Body of pancreas (tissue), 4 donors: ENCODE measurements at regions not wholly inside any gene's neighbourhood (a gene's known extent, or its start where the extent isn't known, plus 50 kb on each side); places are given as distances from the start of the nearest gene placed in this dataset.

Experiments
- ATAC-seq: fragments of 150-250 bp; one replicate; pipeline ENCODE4 v1.9.1; 2016
- DNase-seq, 4 donors: peaks; one replicate each; pipeline ENCODE4 v3.0.0-alpha.2; 2019
- H3K27ac ChIP-seq, 4 donors: fragments of 200-600 bp; sonication (generic); 1 replicate in 3 of 4; 2 replicates in 1 of 4; pipeline versions ENCODE4 v1.5.1 to v1.6.1; 2016 to 2019; ENCODE audit warnings: mild to moderate bottlenecking in 1 of 4, mixed read lengths in 1 of 4, moderate library complexity in 1 of 4
- H3K27me3 ChIP-seq, 2 donors: fragments of 200-600 bp; sonication (generic); one replicate each; pipeline ENCODE4 v1.6.0; 2016; ENCODE audit warnings: mild to moderate bottlenecking in 1 of 2
- H3K36me3 ChIP-seq, 2 donors: fragments of 200-600 bp; sonication (generic); replicated peaks in 1 of 2; 2 replicates each; pipeline ENCODE4 v1.5.1; 2016; ENCODE audit warnings: low read depth in 2 of 2; ENCODE audit not compliant: insufficient read depth in 1 of 2
- H3K4me1 ChIP-seq: fragments of 200-600 bp; sonication (generic); one replicate; pipeline ENCODE4 v1.6.0; 2016
- H3K4me3 ChIP-seq, 2 donors: fragments of 200-600 bp; sonication (generic); 1 replicate in 1 of 2; 2 replicates in 1 of 2; pipeline ENCODE4 v1.5.1; 2016 to 2019
- H3K9me3 ChIP-seq, 3 donors: fragments of 200-600 bp; sonication (generic); 1 replicate in 2 of 3; 2 replicates in 1 of 3; pipeline ENCODE4 v1.5.1; 2016
- POLR2A ChIP-seq, 3 donors: fragments of 450-650 bp; IDR thresholded peaks; one replicate each; pipeline ENCODE4 v1.6.1; 2016; ENCODE audit warnings: antibody characterized with exemption in 3 of 3, mild to moderate bottlenecking in 2 of 3
- WGBS, 2 donors: methylation state at CpG; one replicate each; pipeline ENCODE4 v1.1.5; 2017; 5-methylcytosine and 5-hydroxymethylcytosine counted together
- intact Hi-C: fragments of 100-400 bp; cut with DNase I; formaldehyde crosslinking; loops from one replicate; pipeline ENCODE4 v1.15.1; 2023
- TF ChIP-seq, protein P1 (sequence below), 7 experiments: fragments of 450-650 bp in 4 of 7; fragments of 200-600 bp in 3 of 7; sonication (generic) in 3 of 7; IDR thresholded peaks; one replicate each; pipeline ENCODE4 v1.5.1; 2016 to 2019; ENCODE audit warnings: antibody characterized with exemption in 7 of 7

- Histone ChIP-seq H3K27me3 (no peaks in the 10 kb centered on the region), H3K4me1 (no peaks in the 10 kb centered on the region), H3K36me3 (no peaks in the 10 kb centered on the region), H3K9me3 (no peaks in the 10 kb centered on the region), H3K27ac (no peak overlapping the region), H3K4me3 (no peak overlapping the region)
- no peak for ATAC-seq
- TF ChIP-seq, protein P1, sequence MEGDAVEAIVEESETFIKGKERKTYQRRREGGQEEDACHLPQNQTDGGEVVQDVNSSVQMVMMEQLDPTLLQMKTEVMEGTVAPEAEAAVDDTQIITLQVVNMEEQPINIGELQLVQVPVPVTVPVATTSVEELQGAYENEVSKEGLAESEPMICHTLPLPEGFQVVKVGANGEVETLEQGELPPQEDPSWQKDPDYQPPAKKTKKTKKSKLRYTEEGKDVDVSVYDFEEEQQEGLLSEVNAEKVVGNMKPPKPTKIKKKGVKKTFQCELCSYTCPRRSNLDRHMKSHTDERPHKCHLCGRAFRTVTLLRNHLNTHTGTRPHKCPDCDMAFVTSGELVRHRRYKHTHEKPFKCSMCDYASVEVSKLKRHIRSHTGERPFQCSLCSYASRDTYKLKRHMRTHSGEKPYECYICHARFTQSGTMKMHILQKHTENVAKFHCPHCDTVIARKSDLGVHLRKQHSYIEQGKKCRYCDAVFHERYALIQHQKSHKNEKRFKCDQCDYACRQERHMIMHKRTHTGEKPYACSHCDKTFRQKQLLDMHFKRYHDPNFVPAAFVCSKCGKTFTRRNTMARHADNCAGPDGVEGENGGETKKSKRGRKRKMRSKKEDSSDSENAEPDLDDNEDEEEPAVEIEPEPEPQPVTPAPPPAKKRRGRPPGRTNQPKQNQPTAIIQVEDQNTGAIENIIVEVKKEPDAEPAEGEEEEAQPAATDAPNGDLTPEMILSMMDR (IDR thresholded peaks at IDR 0.05): no peak
- TF ChIP-seq POLR2A (IDR thresholded peaks at IDR 0.05): no peak
- 65 to 72% methylated on average over 3 of the region's 3 CpGs for WGBS, 2 donors
- intact Hi-C loops: no loop called here
- no peak for DNase-seq
Measured at GRCh38 chr2:235286622-235287374, 207.0 kb upstream of the AGAP1 start.

GRCh38 chr2:235287375-235287733 lies 206.5 kb upstream of the AGAP1 start:
- Histone ChIP-seq H3K27ac (no peak overlapping the region), H3K4me3 (no peak overlapping the region), H3K9me3 (no peaks in the 10 kb centered on the region), H3K27me3 (no peaks in the 10 kb centered on the region), H3K4me1 (no peaks in the 10 kb centered on the region), H3K36me3 (no peaks in the 10 kb centered on the region)
- intact Hi-C loops: no loop called here
- WGBS, 2 donors: 69 to 72% methylated on average over 6 of the region's 6 CpGs
- DNase-seq: no peak
- no peak for ATAC-seq
- TF ChIP-seq, protein P1 (IDR thresholded peaks at IDR 0.05): no peak
- no peak for TF ChIP-seq POLR2A (IDR thresholded peaks at IDR 0.05)

DNA sequence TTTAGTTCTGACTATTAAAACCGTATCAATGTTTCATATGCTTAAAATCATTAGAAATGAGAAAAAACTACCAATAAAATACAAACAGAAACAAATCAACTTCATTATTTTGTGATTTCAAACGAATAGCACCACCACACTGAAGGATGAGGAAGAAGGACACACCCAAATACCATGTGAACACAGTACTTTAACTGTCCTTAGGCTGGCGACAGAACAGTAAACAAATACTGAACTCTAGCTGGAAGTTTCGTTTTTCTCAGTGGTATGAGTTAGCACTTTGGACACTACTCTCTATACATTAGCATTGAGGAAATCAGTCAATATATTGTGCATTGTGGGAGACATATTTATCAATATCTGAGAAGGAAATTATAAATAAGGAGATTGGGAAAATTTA lies 202.4 kb upstream of the AGAP1 start:
- DNase-seq: no peak
- H3K4me3 ChIP-seq: no peak overlapping the region
- TF ChIP-seq, protein P1 (IDR thresholded peaks at IDR 0.05): no peak
- TF ChIP-seq POLR2A (IDR thresholded peaks at IDR 0.05): no peak
- H3K27ac ChIP-seq: no peak overlapping the region
- no peaks in the 10 kb centered on the region for H3K27me3 ChIP-seq
- intact Hi-C loops: no loop called here
- H3K4me1 ChIP-seq: no peaks in the 10 kb centered on the region
- 50 to 51% methylated on average over 4 of the region's 4 CpGs for WGBS, 2 donors
- ATAC-seq: no peak
- H3K9me3 ChIP-seq: no peaks in the 10 kb centered on the region
- no peaks in the 10 kb centered on the region for H3K36me3 ChIP-seq

DNA sequence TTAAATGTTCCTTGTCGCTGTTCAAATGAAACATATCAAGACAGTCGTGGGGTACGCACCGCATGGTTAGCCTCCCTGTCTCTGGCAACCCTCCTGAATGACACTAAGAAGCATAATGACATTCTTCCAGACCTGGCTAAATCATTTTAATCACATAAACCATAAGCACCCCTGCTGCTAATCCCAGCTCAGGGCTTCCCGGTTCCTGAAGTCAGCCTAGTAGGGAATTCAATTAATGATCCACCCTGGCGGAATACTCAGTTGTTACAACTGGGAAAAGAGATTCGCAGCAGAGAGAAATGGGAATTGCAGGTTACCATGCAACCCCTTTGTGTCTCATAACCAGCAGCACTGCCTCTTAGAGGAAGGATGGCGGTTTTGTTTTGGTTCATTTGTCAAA lies 200.8 kb upstream of the AGAP1 start:
- H3K27ac ChIP-seq: no peak overlapping the region
- H3K4me3 ChIP-seq: no peak overlapping the region
- DNase-seq: no peak
- ATAC-seq: no peak
- TF ChIP-seq, protein P1 (IDR thresholded peaks at IDR 0.05): no peak
- no peak for TF ChIP-seq POLR2A (IDR thresholded peaks at IDR 0.05)
- intact Hi-C loops: no loop called here
- no peaks in the 10 kb centered on the region for H3K4me1 ChIP-seq
- H3K9me3 ChIP-seq: no peaks in the 10 kb centered on the region
- no peaks in the 10 kb centered on the region for H3K36me3 ChIP-seq
- no peaks in the 10 kb centered on the region for H3K27me3 ChIP-seq
- WGBS, 2 donors: 82 to 83% methylated on average over 8 of the region's 8 CpGs

DNA sequence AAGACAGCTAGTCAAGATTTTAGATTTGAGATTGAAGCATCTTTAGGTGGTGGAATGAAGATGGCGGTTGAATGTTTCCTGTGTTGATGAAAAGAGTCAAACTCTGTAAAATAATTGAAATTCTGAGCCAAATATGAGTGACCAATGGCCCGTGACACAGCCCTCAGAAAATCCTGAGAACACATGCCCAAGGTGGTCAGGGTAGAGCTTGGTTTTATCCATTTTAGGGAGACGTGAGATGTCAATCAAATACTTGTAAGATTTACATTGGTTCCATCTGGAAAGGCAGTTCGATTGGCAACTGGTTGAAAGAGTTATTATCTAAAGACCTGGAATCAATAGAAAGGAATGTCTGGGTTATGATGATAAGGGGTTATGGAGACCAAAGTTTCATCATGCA lies 198.0 kb upstream of the AGAP1 start:
- H3K27ac ChIP-seq: no peak overlapping the region
- ATAC-seq: no peak
- H3K4me3 ChIP-seq: no peak overlapping the region
- TF ChIP-seq, protein P1 (IDR thresholded peaks at IDR 0.05): no peak
- no peak for TF ChIP-seq POLR2A (IDR thresholded peaks at IDR 0.05)
- H3K9me3 ChIP-seq: no peaks in the 10 kb centered on the region
- intact Hi-C loops: no loop called here
- no peaks in the 10 kb centered on the region for H3K4me1 ChIP-seq
- WGBS, 2 donors: 64 to 66% methylated on average over 4 of the region's 4 CpGs
- no peak for DNase-seq
- H3K36me3 ChIP-seq: no peaks in the 10 kb centered on the region
- H3K27me3 ChIP-seq: no peaks in the 10 kb centered on the region
